ENCODE measurements at regions not wholly inside any gene's neighbourhood (a gene's known extent, or its start where the extent isn't known, plus 50 kb on each side); places are given as distances from the start of the nearest gene placed in this dataset.

DNA sequence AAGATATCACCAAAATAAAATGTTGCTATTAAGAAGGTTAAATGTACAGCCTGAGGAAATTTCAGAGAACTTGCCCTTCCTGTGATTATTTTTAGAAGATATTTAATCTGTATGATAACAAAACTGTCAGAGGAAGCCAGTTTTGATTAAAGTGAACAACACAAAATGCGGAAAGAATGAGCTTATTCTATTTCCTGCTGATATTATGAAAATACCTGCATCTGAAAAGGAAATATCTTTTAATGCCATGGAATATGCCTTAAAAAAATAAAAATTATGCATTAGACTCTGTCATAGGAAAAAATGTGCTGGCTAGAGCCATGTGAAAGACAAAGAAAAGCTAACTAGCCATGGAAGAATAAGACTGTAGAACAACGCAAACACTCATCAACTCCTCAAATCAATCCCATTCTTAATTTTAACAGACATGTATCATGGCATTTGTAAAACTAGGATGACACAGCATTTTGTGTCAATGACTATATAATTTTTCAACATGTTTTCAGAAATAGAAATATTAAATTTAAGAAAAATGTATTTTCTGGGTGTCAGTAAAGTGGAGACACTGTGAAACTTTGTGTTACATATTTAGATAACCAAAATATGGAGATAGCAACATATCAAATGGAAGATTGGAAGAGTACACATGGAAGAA is 1768.2 kb downstream of the SUCLG1 start:
- no peak for DNase-seq (ENCODE audit: low spot score)
- TF ChIP-seq, protein P1, sequence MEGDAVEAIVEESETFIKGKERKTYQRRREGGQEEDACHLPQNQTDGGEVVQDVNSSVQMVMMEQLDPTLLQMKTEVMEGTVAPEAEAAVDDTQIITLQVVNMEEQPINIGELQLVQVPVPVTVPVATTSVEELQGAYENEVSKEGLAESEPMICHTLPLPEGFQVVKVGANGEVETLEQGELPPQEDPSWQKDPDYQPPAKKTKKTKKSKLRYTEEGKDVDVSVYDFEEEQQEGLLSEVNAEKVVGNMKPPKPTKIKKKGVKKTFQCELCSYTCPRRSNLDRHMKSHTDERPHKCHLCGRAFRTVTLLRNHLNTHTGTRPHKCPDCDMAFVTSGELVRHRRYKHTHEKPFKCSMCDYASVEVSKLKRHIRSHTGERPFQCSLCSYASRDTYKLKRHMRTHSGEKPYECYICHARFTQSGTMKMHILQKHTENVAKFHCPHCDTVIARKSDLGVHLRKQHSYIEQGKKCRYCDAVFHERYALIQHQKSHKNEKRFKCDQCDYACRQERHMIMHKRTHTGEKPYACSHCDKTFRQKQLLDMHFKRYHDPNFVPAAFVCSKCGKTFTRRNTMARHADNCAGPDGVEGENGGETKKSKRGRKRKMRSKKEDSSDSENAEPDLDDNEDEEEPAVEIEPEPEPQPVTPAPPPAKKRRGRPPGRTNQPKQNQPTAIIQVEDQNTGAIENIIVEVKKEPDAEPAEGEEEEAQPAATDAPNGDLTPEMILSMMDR (IDR thresholded peaks at IDR 0.05; ENCODE audit: extremely low read depth, missing control alignments), result no peak

DNA sequence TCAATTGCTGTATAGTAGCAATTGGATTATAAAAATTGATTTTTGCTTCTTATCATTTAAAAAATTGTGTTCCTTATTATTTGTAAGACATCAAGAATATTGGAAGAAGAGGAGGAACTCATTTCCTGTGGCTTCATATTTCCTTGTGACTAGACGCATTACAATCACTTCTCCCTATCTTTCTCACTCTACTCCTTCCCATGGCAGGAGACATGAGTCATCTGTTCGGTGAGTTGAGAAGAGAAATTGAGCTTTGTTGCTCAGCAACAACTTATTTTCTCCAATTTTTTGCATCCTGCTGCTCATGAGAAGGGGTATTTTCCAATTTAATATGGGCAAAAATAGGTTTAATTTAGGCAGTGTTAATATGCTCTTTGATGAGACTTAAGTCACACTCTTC is 1783.9 kb downstream of the SUCLG1 start:
- DNase-seq (ENCODE audit: low spot score), result no peak

DNA sequence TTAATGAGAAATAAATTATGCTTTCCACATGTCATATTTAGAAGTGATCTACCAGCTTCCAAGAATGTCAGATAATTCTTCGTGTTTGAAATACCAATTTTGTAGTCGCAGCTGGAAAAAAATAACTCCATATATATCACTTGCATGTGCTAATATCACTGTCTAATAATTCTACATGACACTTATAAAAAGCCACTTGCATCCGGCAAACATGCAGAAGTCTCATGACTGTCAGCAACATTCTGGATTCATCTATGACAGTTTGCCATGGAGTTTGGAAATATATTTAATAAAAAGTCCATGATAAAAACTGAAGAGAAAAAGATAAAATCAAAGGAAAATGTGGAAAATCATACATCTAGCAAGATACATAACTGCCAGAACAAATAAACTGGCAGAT is 1784.4 kb downstream of the SUCLG1 start:
- TF ChIP-seq, protein P1 (IDR thresholded peaks at IDR 0.05; ENCODE audit: extremely low read depth, missing control alignments), result no peak
- DNase-seq (ENCODE audit: low spot score), result no peak

More for the DNA sequence above, 1783.9 kb downstream of the SUCLG1 start:
- TF ChIP-seq, protein P1 (IDR thresholded peaks at IDR 0.05; ENCODE audit: extremely low read depth, missing control alignments), result no peak

DNA sequence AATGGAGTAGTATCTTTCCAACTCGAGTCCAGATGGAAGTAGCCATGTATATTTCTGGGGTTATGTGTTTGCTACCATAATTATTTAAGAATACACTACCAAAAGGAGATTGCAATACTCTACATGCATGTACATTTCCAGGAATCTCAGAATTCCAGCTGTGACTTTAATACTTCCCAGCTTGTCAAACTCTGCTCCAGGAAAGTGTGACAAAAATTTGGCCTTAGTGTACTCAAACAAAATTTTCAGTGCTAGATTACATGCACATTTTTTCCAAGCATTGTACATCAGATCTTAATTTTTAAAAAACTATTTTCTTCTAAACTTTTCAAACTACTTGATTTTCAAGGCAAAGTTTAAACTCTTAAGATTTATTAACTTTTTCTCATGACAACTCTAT is 1791.6 kb downstream of the SUCLG1 start:
- TF ChIP-seq, protein P1 (IDR thresholded peaks at IDR 0.05; ENCODE audit: extremely low read depth, missing control alignments), result no peak
- no peak for DNase-seq (ENCODE audit: low spot score)

DNA sequence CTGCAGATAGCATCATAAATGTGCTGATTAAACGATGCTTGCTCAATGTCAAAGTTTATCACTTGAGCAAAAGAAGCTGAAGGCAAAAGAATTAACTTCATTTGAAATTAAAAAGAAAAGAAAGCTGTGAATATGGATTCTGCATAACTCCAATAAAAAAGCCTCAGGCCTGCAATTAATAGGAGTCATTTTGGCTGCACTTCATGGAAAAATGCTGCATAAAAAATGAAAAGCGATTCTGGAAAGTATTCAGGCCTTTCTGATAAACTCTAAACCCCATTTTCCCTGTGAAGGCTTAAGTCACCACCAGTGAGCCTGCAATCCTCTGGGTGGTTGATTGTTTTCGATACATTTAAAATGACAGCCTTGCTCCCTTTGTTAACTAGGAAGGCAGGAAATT is 1793.4 kb downstream of the SUCLG1 start:
- no peak for DNase-seq (ENCODE audit: low spot score)
- TF ChIP-seq, protein P1 (IDR thresholded peaks at IDR 0.05; ENCODE audit: extremely low read depth, missing control alignments), result no peak

DNA sequence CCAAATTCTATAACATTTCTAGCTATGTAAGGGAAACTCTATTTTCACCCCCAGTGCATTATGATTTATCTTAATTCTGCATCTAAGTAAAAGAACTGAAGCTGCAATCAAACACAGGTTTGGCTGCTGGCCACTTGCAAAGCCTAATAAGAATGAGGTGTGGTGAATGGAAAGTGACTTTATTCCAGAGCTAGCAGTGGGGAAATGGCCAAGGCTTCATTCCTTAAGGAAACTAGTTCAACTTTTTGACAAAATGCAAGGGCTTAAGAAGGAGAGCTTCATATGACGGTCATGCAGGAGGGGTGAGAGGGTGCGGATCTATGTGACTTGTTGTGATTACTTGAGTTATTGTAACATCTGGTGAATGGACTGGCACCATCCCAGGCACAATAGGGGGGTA is 1802.0 kb downstream of the SUCLG1 start:
- DNase-seq (ENCODE audit: low spot score), result no peak
- TF ChIP-seq, protein P1 (IDR thresholded peaks at IDR 0.05; ENCODE audit: extremely low read depth, missing control alignments), result no peak

DNA sequence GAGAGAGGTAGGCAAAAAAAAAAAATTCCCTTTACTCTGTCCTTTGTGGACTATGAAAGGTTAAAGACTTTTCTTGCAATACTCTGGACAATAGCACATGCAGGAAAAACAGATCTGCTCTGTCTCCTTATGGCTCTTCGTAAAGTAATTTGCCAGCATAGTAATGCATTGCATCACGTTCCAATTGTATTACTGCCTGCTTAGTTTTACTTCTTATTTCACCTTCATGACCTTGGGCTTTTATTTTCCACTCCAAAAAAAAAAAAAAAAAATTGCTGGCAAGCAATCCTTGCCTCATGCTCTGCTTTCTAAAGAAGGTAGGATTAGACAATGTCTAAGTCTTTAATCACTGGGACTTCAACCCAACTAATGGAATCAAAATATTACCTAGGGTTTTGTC is 1802.7 kb downstream of the SUCLG1 start:
- no peak for DNase-seq (ENCODE audit: low spot score)
- TF ChIP-seq, protein P1 (IDR thresholded peaks at IDR 0.05; ENCODE audit: extremely low read depth, missing control alignments), result no peak

Data from GM20000 (cell line).